Adrenal gland (tissue), 9 donors: ENCODE measurements at regions not wholly inside any gene's neighbourhood (a gene's known extent, or its start where the extent isn't known, plus 50 kb on each side); places are given as distances from the start of the nearest gene placed in this dataset.

ENCODE experiments used
- DNase-seq, 7 donors: peaks; one replicate each; pipeline ENCODE4 v3.0.0-alpha.2; 2019 to 2020
- H3K27ac ChIP-seq, 5 donors: fragments of 200-600 bp; sonication (generic) in 4 of 5; 1 replicate in 3 of 5; 2 replicates in 2 of 5; pipeline versions ENCODE4 v1.5.1 to v1.8.0; 2016 to 2020; ENCODE audit warnings: mild to moderate bottlenecking in 1 of 5
- H3K27me3 ChIP-seq: fragments of 200-600 bp; 2 replicates; pipeline ENCODE4 v1.8.0; 2021
- H3K36me3 ChIP-seq, 2 donors: fragments of 200-600 bp; replicated peaks in 1 of 2; 1 replicate in 1 of 2; 2 replicates in 1 of 2; pipeline versions ENCODE4 v1.5.1 to v1.8.0; 2018 to 2022
- H3K4me1 ChIP-seq, 2 donors: fragments of 200-600 bp; replicated peaks in 1 of 2; 1 replicate in 1 of 2; 2 replicates in 1 of 2; pipeline versions ENCODE4 v1.5.1 to v1.8.0; 2018 to 2021
- H3K4me3 ChIP-seq, 4 donors: fragments of 200-600 bp; sonication (generic) in 3 of 4; one replicate each; pipeline ENCODE4 v1.5.1; 2016 to 2018
- H3K9me3 ChIP-seq, 3 donors: fragments of 200-600 bp; sonication (generic) in 1 of 3; replicated peaks in 1 of 3; 1 replicate in 2 of 3; 2 replicates in 1 of 3; pipeline versions ENCODE4 v1.5.1 to v1.8.0; 2016 to 2021
- POLR2A ChIP-seq, 2 donors: fragments of 450-650 bp; IDR thresholded peaks; one replicate each; pipeline ENCODE4 v1.6.1; 2017; ENCODE audit warnings: antibody characterized with exemption in 2 of 2, mild to moderate bottlenecking in 2 of 2, moderate library complexity in 1 of 2
- WGBS, 4 donors: extraction: QIAGEN DNeasy Blood & Tissue Kit in 2 of 4; methylation state at CpG; one replicate each; pipeline versions ENCODE4 v1.1.5 to v1.1.7; 2013 to 2017; 5-methylcytosine and 5-hydroxymethylcytosine counted together
- intact Hi-C, 2 donors: fragments of 100-400 bp; cut with DNase I; formaldehyde crosslinking; loops; one replicate each; pipeline versions ENCODE4 v1.14.1 to v1.15.0; 2022 to 2023
- TF ChIP-seq, protein P1 (sequence below), 6 experiments: fragments of 450-650 bp in 4 of 6; fragments of 200-600 bp in 2 of 6; sonication (generic) in 1 of 6; IDR thresholded peaks; 1 replicate in 5 of 6; 2 replicates in 1 of 6; pipeline versions ENCODE4 v1.5.1 to v1.8.0; 2016 to 2021; ENCODE audit warnings: antibody characterized with exemption in 6 of 6, mild to moderate bottlenecking in 2 of 6, moderate library complexity in 1 of 6
- donor health status: healthy with polysubstance abuse.
- donor health status: Bipolar disorder and iron deficiency.
- donor health status: DM: yes; HTN: yes; CAD: no.
- donor health status: DM: no; HTN: no; CAD: no.
- donor health status: DM: no; HTN: no; CAD: no.

DNA sequence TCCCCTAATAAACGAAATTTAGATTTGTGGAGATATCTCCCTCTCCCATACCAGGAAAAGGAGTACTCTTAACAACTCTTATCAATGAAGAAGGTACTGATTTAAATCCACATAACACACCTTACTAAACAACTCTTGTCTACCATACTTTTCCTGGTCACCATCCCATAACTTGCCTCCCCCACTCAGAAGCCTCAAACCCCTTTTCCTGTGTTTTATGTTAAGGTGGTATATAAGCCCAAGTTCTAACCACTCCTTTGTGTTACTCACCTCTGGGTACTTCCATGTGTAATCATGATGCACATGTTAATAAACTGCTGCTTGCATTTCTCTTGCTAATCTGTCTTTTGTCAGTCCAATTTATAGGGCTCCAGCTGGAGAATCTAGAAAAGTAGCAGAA is 330.7 kb downstream of the CD83 start:
- TF ChIP-seq, protein P1, sequence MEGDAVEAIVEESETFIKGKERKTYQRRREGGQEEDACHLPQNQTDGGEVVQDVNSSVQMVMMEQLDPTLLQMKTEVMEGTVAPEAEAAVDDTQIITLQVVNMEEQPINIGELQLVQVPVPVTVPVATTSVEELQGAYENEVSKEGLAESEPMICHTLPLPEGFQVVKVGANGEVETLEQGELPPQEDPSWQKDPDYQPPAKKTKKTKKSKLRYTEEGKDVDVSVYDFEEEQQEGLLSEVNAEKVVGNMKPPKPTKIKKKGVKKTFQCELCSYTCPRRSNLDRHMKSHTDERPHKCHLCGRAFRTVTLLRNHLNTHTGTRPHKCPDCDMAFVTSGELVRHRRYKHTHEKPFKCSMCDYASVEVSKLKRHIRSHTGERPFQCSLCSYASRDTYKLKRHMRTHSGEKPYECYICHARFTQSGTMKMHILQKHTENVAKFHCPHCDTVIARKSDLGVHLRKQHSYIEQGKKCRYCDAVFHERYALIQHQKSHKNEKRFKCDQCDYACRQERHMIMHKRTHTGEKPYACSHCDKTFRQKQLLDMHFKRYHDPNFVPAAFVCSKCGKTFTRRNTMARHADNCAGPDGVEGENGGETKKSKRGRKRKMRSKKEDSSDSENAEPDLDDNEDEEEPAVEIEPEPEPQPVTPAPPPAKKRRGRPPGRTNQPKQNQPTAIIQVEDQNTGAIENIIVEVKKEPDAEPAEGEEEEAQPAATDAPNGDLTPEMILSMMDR (IDR thresholded peaks at IDR 0.05): no peak
- no peak for TF ChIP-seq POLR2A (IDR thresholded peaks at IDR 0.05)
- Histone ChIP-seq H3K27ac (no peak overlapping the region), H3K4me3 (no peak overlapping the region), H3K4me1 (no peaks in the 10 kb centered on the region), H3K9me3 (no peaks in the 10 kb centered on the region), H3K36me3 (no peaks in the 10 kb centered on the region), H3K27me3 (no peaks in the 10 kb centered on the region)
- intact Hi-C loops: no loop called here
- WGBS, 4 donors: 47 to 73% (median 61%) methylated on average over 1 of the region's 1 CpG
- no peak for DNase-seq

DNA sequence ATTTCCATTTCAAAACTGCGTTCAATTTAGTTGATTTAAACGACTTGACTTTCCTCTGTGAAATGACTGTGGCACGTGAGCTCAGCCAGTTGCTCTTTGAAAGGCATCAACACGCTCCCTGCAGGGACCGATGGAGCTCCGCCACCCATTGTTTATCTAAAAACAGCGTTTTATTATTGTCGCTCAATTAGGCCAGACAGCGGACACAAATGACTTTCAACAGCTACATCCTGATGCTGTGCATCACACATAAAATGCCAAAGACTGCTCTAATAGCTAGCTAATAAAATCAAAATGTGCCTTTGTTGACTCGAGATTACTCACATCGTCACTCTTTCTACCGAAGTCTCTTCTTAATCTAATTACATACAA is 332.5 kb downstream of the CD83 start:
- 71 to 77% (median 73%) methylated on average over 12 of the region's 12 CpGs for WGBS, 4 donors
- Histone ChIP-seq H3K27me3 (no peaks in the 10 kb centered on the region), H3K9me3 (no peaks in the 10 kb centered on the region), H3K4me3 (no peak overlapping the region), H3K4me1 (no peaks in the 10 kb centered on the region), H3K27ac (no peak overlapping the region), H3K36me3 (no peaks in the 10 kb centered on the region)
- DNase-seq: no peak
- TF ChIP-seq, protein P1 (IDR thresholded peaks at IDR 0.05): no peak
- no peak for TF ChIP-seq POLR2A (IDR thresholded peaks at IDR 0.05)
- intact Hi-C loops: no loop called here

DNA sequence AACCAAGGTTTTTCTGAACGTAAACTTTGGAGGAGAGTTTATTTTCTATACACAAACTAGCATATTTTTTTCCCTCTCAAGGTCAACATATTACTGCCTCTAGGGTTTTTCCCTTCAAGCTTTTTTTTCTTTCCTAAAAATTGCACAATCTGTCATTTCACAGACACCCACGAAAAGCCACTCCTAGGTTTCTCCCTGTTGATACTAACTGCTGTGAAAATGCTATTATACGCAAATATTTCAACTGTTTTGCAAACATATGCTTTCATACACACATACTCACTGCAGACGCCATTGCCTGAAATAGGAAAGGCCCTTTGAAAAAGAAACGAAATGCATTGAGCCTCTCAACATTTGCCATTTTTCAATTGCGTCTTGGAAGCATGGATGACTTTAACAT is 333.0 kb downstream of the CD83 start:
- Histone ChIP-seq H3K27me3 (no peaks in the 10 kb centered on the region), H3K4me1 (no peaks in the 10 kb centered on the region), H3K9me3 (no peaks in the 10 kb centered on the region), H3K4me3 (no peak overlapping the region), H3K27ac (no peak overlapping the region), H3K36me3 (no peaks in the 10 kb centered on the region)
- TF ChIP-seq POLR2A (IDR thresholded peaks at IDR 0.05): no peak
- TF ChIP-seq, protein P1 (IDR thresholded peaks at IDR 0.05): no peak
- intact Hi-C loops: no loop called here
- WGBS, 4 donors: 76 to 82% (median 77%) methylated on average over 6 of the region's 6 CpGs
- no peak for DNase-seq

DNA sequence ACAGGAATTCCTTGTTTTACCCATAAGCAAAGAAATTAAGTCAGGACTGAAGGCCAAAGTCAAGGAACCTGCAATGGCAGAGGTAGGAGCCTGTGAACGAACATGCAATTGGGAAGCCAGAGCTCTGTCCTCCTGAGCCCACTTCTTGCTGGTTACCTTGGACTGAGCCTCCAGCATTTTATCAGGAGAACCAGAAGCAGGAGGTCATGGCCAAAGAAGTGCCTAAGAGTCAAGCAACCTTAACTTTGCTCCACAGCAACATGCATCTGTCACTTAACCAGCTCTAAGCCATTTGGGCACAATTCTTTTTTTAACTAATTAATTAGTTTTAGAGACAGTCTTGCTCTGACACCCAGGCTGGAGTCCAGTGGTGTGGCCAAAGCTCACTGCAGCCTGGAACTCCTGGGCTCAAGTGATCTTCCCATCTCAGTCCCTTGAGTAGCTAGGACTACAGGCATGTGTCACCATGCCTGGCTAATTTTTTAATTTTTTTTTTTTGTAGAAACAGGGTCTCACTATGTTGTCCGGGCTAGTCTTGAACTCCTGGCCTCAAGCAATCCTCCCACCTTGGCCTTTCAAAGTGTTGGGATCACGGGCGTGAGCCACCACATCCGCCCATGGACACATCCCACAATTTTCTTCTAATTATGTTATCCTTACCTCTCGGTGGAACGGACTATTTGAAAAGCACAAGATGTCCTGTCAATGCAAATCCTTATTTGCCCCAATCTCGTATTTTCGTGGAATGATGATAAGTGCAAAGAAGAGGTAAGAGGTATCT is 334.2 kb downstream of the CD83 start:
- H3K4me1 ChIP-seq: no peaks in the 10 kb centered on the region
- no peak overlapping the region for H3K27ac ChIP-seq
- WGBS, 4 donors: 87 to 95% (median 92%) methylated on average over 9 of the region's 9 CpGs
- H3K27me3 ChIP-seq: no peaks in the 10 kb centered on the region
- no peak for TF ChIP-seq POLR2A (IDR thresholded peaks at IDR 0.05)
- intact Hi-C loops: no loop called here
- no peak for DNase-seq
- no peaks in the 10 kb centered on the region for H3K9me3 ChIP-seq
- no peak overlapping the region for H3K4me3 ChIP-seq
- H3K36me3 ChIP-seq: no peaks in the 10 kb centered on the region
